DOHH2 (cell line): ENCODE measurements at regions not wholly inside any gene's neighbourhood (a gene's known extent, or its start where the extent isn't known, plus 50 kb on each side); places are given as distances from the start of the nearest gene placed in this dataset.

ENCODE experiments used
- EZH2phosphoT487 ChIP-seq: fragments of 200-600 bp; sonication (generic); IDR thresholded peaks from 2 replicates; pipeline ENCODE4 v1.6.1; 2017; ENCODE audit warnings: borderline replicate concordance, mild to moderate bottlenecking, antibody characterized with exemption, low read length, moderate library complexity, mixed read lengths
- TF ChIP-seq, protein P1 (sequence below): fragments of 200-600 bp; sonication (generic); IDR thresholded peaks from one replicate; pipeline ENCODE4 v1.5.1; 2014; ENCODE audit warnings: antibody characterized with exemption, mild to moderate bottlenecking, low read depth, low read length; ENCODE audit not compliant: poor library complexity, severe bottlenecking

DNA sequence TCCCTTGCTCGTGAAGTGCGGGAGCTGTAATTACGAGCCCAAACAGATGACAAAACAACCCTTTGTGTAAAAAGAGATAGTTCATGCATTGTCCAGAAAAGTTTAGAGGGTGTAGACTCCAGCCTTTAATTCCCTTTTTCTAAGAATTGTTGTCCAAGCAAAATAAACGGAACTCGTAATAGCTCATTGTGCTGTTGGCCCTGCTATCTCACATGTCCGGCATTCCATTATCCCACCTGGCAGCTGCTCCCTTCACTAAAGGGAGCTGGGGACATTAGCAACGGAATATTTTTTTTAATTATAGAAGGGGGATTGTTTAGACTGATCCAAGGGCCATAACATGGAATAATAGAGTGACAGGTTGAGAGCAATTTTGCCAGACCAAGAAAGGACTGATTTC, 277.5 kb upstream of the TBX3 start:
- TF ChIP-seq EZH2phosphoT487, result no peak
- TF ChIP-seq, protein P1, sequence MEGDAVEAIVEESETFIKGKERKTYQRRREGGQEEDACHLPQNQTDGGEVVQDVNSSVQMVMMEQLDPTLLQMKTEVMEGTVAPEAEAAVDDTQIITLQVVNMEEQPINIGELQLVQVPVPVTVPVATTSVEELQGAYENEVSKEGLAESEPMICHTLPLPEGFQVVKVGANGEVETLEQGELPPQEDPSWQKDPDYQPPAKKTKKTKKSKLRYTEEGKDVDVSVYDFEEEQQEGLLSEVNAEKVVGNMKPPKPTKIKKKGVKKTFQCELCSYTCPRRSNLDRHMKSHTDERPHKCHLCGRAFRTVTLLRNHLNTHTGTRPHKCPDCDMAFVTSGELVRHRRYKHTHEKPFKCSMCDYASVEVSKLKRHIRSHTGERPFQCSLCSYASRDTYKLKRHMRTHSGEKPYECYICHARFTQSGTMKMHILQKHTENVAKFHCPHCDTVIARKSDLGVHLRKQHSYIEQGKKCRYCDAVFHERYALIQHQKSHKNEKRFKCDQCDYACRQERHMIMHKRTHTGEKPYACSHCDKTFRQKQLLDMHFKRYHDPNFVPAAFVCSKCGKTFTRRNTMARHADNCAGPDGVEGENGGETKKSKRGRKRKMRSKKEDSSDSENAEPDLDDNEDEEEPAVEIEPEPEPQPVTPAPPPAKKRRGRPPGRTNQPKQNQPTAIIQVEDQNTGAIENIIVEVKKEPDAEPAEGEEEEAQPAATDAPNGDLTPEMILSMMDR, result no peak
